WTC11 (cell line): ENCODE measurements at regions not wholly inside any gene's neighbourhood (a gene's known extent, or its start where the extent isn't known, plus 50 kb on each side); places are given as distances from the start of the nearest gene placed in this dataset.

Source experiments
- ATAC-seq: fragments of 200-7000 bp; cut with Tn5 transposase; 2 replicates; pipeline ENCODE4 v1.10.0; 2021; ENCODE audit warnings: mild to moderate bottlenecking, moderate library complexity
- CTCF ChIA-PET: fragments of 300-600 bp; sonication (Branson Sonifier 250); formaldehyde crosslinking; loops from one replicate; lab custom pipeline; 2021; ENCODE audit warnings: antibody characterized with exemption; lab: Charles Lee
- POLR2A ChIA-PET: fragments of 350-600 bp; sonication (Branson Sonifier 250); formaldehyde crosslinking; loops from one replicate; lab custom pipeline; 2021; ENCODE audit warnings: antibody characterized with exemption; lab: Charles Lee
- DNase-seq: peaks from one replicate; pipeline ENCODE4 v3.0.0; 2021; ENCODE audit warnings: low spot score
- H3K27ac Mint-ChIP-seq: 2 replicates; pipeline ENCODE4 v1.8.0; 2021; ENCODE audit warnings: mixed read lengths
- H3K27me3 Mint-ChIP-seq: 2 replicates; pipeline ENCODE4 v1.8.0; 2021; ENCODE audit warnings: low read depth, mild to moderate bottlenecking, moderate library complexity, mixed read lengths
- H3K36me3 Mint-ChIP-seq: 2 replicates; pipeline ENCODE4 v1.8.0; 2021; ENCODE audit warnings: mixed read lengths
- H3K4me1 Mint-ChIP-seq: 2 replicates; pipeline ENCODE4 v1.8.0; 2022; ENCODE audit warnings: mixed read lengths
- H3K4me3 Mint-ChIP-seq: 2 replicates; pipeline ENCODE4 v1.8.0; 2021; ENCODE audit warnings: mild to moderate bottlenecking, moderate library complexity, mixed read lengths
- H3K9me3 Mint-ChIP-seq: 2 replicates; pipeline ENCODE4 v1.8.0; 2021; ENCODE audit warnings: mixed read lengths
- CREM ChIP-seq: sonication (generic); formaldehyde crosslinking; IDR thresholded peaks from 2 replicates; pipeline ENCODE4 v1.8.1; 2022; ENCODE audit warnings: mild to moderate bottlenecking, missing genetic modification reagents, moderate library complexity
- EMX1 ChIP-seq: fragments of 250-450 bp; sonication (Bioruptor Pico); IDR thresholded peaks from 2 replicates; pipeline ENCODE4 v1.8.0; 2021; ENCODE audit warnings: mild to moderate bottlenecking
- GABPB1 ChIP-seq: sonication (generic); formaldehyde crosslinking; IDR thresholded peaks from 2 replicates; pipeline ENCODE4 v1.8.1; 2023; ENCODE audit warnings: mild to moderate bottlenecking, missing genetic modification reagents
- GRHL2 ChIP-seq: fragments of 250-450 bp; sonication (Bioruptor Pico); IDR thresholded peaks from 2 replicates; pipeline ENCODE4 v1.8.0; 2022; ENCODE audit warnings: mild to moderate bottlenecking, moderate library complexity; ENCODE audit not compliant: insufficient replicate concordance, severe bottlenecking
- GTF2I ChIP-seq: fragments of 250-450 bp; sonication (Bioruptor Pico); conservative IDR thresholded peaks from 2 replicates; pipeline ENCODE4 v1.4.0; 2021; ENCODE audit warnings: mild to moderate bottlenecking
- NFATC4 ChIP-seq: fragments of 250-450 bp; sonication (Bioruptor Pico); IDR thresholded peaks from 2 replicates; pipeline ENCODE4 v1.9.0; 2021; ENCODE audit warnings: mild to moderate bottlenecking
- NR2C2 ChIP-seq: sonication (generic); formaldehyde crosslinking; IDR thresholded peaks from 2 replicates; pipeline ENCODE4 v1.8.0; 2022; ENCODE audit warnings: mild to moderate bottlenecking, missing genetic modification reagents
- NR3C1 ChIP-seq: sonication (generic); formaldehyde crosslinking; conservative IDR thresholded peaks from 2 replicates; pipeline ENCODE4 v1.8.1; 2023; ENCODE audit warnings: low read depth, mild to moderate bottlenecking, missing genetic modification reagents
- TCF7 ChIP-seq: sonication (generic); formaldehyde crosslinking; IDR thresholded peaks from 2 replicates; pipeline ENCODE4 v1.8.0; 2022; ENCODE audit warnings: mild to moderate bottlenecking, low read depth, missing genetic modification reagents, moderate library complexity
- TEAD4 ChIP-seq: sonication (generic); formaldehyde crosslinking; IDR thresholded peaks from 2 replicates; pipeline ENCODE4 v1.8.0; 2022; ENCODE audit warnings: mild to moderate bottlenecking, missing genetic modification reagents
- ZNF232 ChIP-seq: sonication (generic); formaldehyde crosslinking; IDR thresholded peaks from 2 replicates; pipeline ENCODE4 v1.8.0; 2022; ENCODE audit warnings: mild to moderate bottlenecking, missing genetic modification reagents
- ZNF263 ChIP-seq: sonication (generic); formaldehyde crosslinking; IDR thresholded peaks from 2 replicates; pipeline ENCODE4 v1.8.1; 2022; ENCODE audit warnings: low read depth, mild to moderate bottlenecking, moderate library complexity, missing genetic modification reagents
- TF ChIP-seq, protein P1 (sequence below): sonication (generic); formaldehyde crosslinking; IDR thresholded peaks from 2 replicates; pipeline ENCODE4 v1.8.1; 2022; ENCODE audit warnings: mild to moderate bottlenecking, moderate library complexity, missing genetic modification reagents
- TF ChIP-seq, protein P2 (sequence below): fragments of 250-450 bp; sonication (Bioruptor Pico); IDR thresholded peaks from 2 replicates; pipeline ENCODE4 v1.9.0; 2021; ENCODE audit warnings: moderate library complexity, mild to moderate bottlenecking, inconsistent platforms, borderline replicate concordance
- TF ChIP-seq, protein P3 (sequence below): sonication (generic); formaldehyde crosslinking; IDR thresholded peaks from 2 replicates; pipeline ENCODE4 v1.8.0; 2022; ENCODE audit warnings: missing genetic modification reagents
- TF ChIP-seq, protein P4 (sequence below): sonication (generic); formaldehyde crosslinking; IDR thresholded peaks from 2 replicates; pipeline ENCODE4 v1.8.1; 2023; ENCODE audit warnings: mild to moderate bottlenecking, missing genetic modification reagents
- TF ChIP-seq, protein P5 (sequence below): sonication (generic); formaldehyde crosslinking; IDR thresholded peaks from 2 replicates; pipeline ENCODE4 v1.8.0; 2023; ENCODE audit warnings: missing genetic modification reagents
- TF ChIP-seq, protein P6 (sequence below): sonication (generic); formaldehyde crosslinking; IDR thresholded peaks from 2 replicates; pipeline ENCODE4 v1.8.1; 2022; ENCODE audit warnings: low read depth, mild to moderate bottlenecking, moderate library complexity, missing genetic modification reagents, borderline replicate concordance

DNA sequence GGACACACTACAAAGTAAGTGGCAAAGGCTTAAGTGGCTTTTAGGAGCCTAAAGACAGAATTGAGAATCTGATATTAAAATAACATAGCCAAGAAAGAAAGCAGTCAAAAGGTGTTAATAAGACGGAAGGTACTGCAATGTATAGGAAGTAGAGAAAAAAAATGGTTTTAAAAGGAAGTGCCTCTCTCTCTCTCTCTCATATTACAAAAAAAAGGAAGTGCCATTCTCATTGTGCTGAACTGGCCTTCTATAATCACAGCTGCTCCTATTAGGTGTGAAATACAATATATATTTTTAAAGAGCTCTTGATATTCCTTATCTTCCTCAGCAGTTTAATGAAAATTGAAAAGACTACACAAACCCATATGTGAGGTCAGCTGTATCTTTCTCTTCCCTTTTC lies 199.4 kb upstream of the NPVF start (continued):
- TF ChIP-seq GABPB1 (CRISPR knock-in tag): no peak

DNA sequence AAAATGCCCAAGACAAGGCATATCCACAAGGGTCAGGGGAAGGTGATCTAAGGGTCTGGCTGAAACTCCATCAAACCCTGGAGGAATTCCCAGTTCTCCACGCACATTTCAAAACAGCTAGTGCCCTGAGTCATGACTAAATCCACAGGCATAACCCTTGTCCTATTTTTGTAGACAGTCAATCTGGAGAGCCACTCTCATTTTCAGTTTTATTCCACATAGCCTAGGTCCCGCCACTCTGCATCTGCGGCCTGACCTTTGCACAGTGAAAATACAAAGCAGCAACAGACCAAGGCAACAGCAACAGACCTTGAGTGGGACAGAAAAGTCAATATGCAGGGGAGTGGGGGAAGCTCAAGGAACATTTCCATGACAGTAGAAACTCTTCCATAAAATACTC lies 201.4 kb upstream of the NPVF start:
- ChIA-PET CTCF (no interaction called here), POLR2A (no interaction called here)
- Mint-ChIP-seq H3K4me1 (peaks cover 23% of the 10 kb centered on the region), H3K36me3 (no peaks in the 10 kb centered on the region), H3K4me3 (no peak overlapping the region), H3K27ac (no peak overlapping the region), H3K27me3 (no peaks in the 10 kb centered on the region), H3K9me3 (no peaks in the 10 kb centered on the region)
- no peak for DNase-seq
- ATAC-seq: no peak
- TF ChIP-seq GRHL2 (CRISPR knock-in tag): no peak
- no peak for TF ChIP-seq EMX1
- TF ChIP-seq, protein P1, sequence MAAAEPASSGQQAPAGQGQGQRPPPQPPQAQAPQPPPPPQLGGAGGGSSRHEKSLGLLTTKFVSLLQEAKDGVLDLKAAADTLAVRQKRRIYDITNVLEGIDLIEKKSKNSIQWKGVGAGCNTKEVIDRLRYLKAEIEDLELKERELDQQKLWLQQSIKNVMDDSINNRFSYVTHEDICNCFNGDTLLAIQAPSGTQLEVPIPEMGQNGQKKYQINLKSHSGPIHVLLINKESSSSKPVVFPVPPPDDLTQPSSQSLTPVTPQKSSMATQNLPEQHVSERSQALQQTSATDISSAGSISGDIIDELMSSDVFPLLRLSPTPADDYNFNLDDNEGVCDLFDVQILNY (CRISPR knock-in tag): no peak
- no peak for TF ChIP-seq NR2C2 (CRISPR knock-in tag)

DNA sequence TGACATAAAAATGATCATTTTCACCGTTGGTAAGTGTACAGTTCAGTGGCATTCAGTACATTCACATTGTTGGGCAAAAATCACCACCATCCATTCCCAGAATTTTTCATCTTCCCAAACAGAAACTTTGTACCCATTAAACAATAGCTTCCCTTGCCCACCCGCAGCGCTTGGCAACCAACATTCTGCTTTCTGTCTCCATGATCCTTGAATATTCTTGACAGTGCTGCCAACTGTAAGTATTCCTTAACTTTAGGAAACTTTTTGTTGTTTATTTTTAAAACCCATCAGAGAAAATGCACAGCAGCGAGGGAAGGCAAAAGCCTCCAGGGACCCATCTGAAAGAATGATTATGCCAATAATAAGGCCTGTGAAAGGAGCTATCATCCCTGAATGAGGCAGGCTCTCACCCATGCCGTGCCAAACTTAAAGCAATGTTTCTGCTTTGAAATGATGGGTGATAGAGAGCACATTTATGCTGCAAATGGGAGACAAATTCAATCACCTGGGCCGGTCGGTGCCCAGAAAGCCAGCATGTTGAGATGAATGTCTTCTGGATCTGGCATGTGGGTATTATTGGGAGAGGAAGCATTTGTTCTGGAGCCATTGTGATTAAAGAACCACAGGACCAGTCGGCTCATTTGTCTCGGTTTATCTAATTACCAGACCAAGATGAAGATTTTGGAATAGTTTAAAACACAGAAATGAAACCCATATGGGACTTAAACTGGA lies 202.1 kb upstream of the NPVF start:
- CTCF ChIA-PET: no interaction called here
- H3K27ac Mint-ChIP-seq: no peak overlapping the region
- no peaks in the 10 kb centered on the region for H3K9me3 Mint-ChIP-seq
- no peak overlapping the region for H3K4me3 Mint-ChIP-seq
- H3K27me3 Mint-ChIP-seq: no peaks in the 10 kb centered on the region
- ATAC-seq (no peak), DNase-seq (no peak)
- POLR2A ChIA-PET: no interaction called here
- TF ChIP-seq TCF7: no peak
- TF ChIP-seq CREM (CRISPR knock-in tag): no peak
- no peaks in the 10 kb centered on the region for H3K36me3 Mint-ChIP-seq
- peaks cover 19% of the 10 kb centered on the region for H3K4me1 Mint-ChIP-seq

DNA sequence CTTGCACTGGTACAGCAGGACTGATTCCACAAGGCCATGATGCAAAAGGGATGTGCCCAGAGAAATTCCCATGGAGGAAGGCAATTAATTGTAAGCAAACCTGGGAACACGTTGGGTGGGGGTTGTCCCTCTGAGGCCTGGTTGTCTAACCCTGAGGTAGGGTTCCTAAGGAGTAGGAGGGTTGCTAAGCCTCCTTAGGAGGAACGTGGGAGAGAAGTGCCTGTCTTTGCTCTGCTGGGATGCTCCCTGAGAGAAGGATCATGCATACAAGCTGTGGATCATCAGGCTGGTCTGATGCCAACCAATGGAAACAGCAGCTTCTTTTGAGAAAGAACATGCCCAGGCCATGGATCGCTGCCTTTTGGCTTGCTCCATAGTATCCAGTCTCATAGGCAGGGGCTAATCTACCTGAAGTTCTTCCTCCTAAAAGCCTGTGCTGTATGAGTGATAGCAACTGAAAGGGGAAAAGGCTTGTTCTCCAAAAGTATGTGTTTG lies 203.7 kb upstream of the NPVF start:
- no peak for DNase-seq
- no peaks in the 10 kb centered on the region for H3K9me3 Mint-ChIP-seq
- ChIA-PET POLR2A (no interaction called here), CTCF (interaction anchor here (0.7 to 1.0 kb wide), 2 partner anchors 137 to 172 kb away, joined by 3 to 4 read pairs; no protein-coding TSS in a partner anchor)
- peaks cover 19% of the 10 kb centered on the region for H3K4me1 Mint-ChIP-seq
- H3K27ac Mint-ChIP-seq: no peak overlapping the region
- no peaks in the 10 kb centered on the region for H3K27me3 Mint-ChIP-seq
- no peaks in the 10 kb centered on the region for H3K36me3 Mint-ChIP-seq
- H3K4me3 Mint-ChIP-seq: no peak overlapping the region
- ATAC-seq: no peak
- TF ChIP-seq ZNF232 (no peak), TEAD4 (no peak), ZNF263 (CRISPR knock-in tag) (no peak), GTF2I (CRISPR knock-in tag) (no peak), NR3C1 (no peak), TCF7 (no peak), NFATC4 (CRISPR knock-in tag) (no peak)
- TF ChIP-seq, protein P2, sequence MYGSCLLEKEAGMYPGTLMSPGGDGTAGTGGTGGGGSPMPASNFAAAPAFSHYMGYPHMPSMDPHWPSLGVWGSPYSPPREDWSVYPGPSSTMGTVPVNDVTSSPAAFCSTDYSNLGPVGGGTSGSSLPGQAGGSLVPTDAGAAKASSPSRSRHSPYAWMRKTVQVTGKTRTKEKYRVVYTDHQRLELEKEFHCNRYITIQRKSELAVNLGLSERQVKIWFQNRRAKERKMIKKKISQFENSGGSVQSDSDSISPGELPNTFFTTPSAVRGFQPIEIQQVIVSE (CRISPR knock-in tag): no peak
- TF ChIP-seq, protein P3, sequence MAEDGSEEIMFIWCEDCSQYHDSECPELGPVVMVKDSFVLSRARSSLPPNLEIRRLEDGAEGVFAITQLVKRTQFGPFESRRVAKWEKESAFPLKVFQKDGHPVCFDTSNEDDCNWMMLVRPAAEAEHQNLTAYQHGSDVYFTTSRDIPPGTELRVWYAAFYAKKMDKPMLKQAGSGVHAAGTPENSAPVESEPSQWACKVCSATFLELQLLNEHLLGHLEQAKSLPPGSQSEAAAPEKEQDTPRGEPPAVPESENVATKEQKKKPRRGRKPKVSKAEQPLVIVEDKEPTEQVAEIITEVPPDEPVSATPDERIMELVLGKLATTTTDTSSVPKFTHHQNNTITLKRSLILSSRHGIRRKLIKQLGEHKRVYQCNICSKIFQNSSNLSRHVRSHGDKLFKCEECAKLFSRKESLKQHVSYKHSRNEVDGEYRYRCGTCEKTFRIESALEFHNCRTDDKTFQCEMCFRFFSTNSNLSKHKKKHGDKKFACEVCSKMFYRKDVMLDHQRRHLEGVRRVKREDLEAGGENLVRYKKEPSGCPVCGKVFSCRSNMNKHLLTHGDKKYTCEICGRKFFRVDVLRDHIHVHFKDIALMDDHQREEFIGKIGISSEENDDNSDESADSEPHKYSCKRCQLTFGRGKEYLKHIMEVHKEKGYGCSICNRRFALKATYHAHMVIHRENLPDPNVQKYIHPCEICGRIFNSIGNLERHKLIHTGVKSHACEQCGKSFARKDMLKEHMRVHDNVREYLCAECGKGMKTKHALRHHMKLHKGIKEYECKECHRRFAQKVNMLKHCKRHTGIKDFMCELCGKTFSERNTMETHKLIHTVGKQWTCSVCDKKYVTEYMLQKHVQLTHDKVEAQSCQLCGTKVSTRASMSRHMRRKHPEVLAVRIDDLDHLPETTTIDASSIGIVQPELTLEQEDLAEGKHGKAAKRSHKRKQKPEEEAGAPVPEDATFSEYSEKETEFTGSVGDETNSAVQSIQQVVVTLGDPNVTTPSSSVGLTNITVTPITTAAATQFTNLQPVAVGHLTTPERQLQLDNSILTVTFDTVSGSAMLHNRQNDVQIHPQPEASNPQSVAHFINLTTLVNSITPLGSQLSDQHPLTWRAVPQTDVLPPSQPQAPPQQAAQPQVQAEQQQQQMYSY (CRISPR knock-in tag): no peak
- TF ChIP-seq, protein P4, sequence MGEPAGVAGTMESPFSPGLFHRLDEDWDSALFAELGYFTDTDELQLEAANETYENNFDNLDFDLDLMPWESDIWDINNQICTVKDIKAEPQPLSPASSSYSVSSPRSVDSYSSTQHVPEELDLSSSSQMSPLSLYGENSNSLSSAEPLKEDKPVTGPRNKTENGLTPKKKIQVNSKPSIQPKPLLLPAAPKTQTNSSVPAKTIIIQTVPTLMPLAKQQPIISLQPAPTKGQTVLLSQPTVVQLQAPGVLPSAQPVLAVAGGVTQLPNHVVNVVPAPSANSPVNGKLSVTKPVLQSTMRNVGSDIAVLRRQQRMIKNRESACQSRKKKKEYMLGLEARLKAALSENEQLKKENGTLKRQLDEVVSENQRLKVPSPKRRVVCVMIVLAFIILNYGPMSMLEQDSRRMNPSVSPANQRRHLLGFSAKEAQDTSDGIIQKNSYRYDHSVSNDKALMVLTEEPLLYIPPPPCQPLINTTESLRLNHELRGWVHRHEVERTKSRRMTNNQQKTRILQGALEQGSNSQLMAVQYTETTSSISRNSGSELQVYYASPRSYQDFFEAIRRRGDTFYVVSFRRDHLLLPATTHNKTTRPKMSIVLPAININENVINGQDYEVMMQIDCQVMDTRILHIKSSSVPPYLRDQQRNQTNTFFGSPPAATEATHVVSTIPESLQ: no peak
- TF ChIP-seq, protein P5, sequence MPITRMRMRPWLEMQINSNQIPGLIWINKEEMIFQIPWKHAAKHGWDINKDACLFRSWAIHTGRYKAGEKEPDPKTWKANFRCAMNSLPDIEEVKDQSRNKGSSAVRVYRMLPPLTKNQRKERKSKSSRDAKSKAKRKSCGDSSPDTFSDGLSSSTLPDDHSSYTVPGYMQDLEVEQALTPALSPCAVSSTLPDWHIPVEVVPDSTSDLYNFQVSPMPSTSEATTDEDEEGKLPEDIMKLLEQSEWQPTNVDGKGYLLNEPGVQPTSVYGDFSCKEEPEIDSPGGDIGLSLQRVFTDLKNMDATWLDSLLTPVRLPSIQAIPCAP (CRISPR knock-in tag): no peak
- TF ChIP-seq, protein P6, sequence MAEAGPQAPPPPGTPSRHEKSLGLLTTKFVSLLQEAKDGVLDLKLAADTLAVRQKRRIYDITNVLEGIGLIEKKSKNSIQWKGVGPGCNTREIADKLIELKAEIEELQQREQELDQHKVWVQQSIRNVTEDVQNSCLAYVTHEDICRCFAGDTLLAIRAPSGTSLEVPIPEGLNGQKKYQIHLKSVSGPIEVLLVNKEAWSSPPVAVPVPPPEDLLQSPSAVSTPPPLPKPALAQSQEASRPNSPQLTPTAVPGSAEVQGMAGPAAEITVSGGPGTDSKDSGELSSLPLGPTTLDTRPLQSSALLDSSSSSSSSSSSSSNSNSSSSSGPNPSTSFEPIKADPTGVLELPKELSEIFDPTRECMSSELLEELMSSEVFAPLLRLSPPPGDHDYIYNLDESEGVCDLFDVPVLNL (CRISPR knock-in tag): no peak
